Activated CD4-positive, alpha-beta T cell treated with anti-CD3 and anti-CD28 coated beads for 36 hours (primary cell): ENCODE measurements at regions not wholly inside any gene's neighbourhood (a gene's known extent, or its start where the extent isn't known, plus 50 kb on each side); places are given as distances from the start of the nearest gene placed in this dataset.

ENCODE experiments used
- ATAC-seq: fragments of 200-7000 bp; cut with Tn5 transposase; one replicate; pipeline ENCODE4 v1.10.0; 2021; ENCODE audit warnings: mild to moderate bottlenecking, moderate library complexity
- CTCF ChIA-PET: fragments of 350-600 bp; sonication (Branson Sonifier 250); formaldehyde crosslinking; loops from one replicate; lab custom pipeline; 2021; ENCODE audit warnings: antibody characterized with exemption; lab: Charles Lee
- POLR2A ChIA-PET: fragments of 350-600 bp; sonication (Branson Sonifier 250); formaldehyde crosslinking; loops from one replicate; lab custom pipeline; 2021; ENCODE audit warnings: antibody characterized with exemption, inconsistent platforms; lab: Charles Lee
- DNase-seq: peaks from one replicate; pipeline ENCODE4 v3.0.0-alpha.2; 2020
- H3K27ac Mint-ChIP-seq: one replicate; pipeline ENCODE4 v1.8.0; 2021; ENCODE audit warnings: mixed read lengths
- H3K27me3 Mint-ChIP-seq: one replicate; pipeline ENCODE4 v1.8.0; 2021; ENCODE audit warnings: mixed read lengths
- H3K36me3 Mint-ChIP-seq: one replicate; pipeline ENCODE4 v1.8.0; 2021; ENCODE audit warnings: low read depth, mixed read lengths
- H3K4me1 Mint-ChIP-seq: one replicate; pipeline ENCODE4 v1.8.0; 2021; ENCODE audit warnings: mixed read lengths
- H3K4me3 Mint-ChIP-seq: one replicate; pipeline ENCODE4 v1.8.0; 2021; ENCODE audit warnings: mild to moderate bottlenecking, moderate library complexity, mixed read lengths
- H3K9me3 Mint-ChIP-seq: one replicate; pipeline ENCODE4 v1.8.0; 2021; ENCODE audit warnings: low read depth, mixed read lengths
- intact Hi-C, 2 experiments: fragments of 100-400 bp; cut with DNase I in 1 of 2; cut with micrococcal nuclease in 1 of 2; formaldehyde crosslinking; loops; one replicate each; pipeline versions ENCODE4 v1.14.2 to v1.15.1; 2022 to 2024; cut with DNase I, micrococcal nuclease

DNA sequence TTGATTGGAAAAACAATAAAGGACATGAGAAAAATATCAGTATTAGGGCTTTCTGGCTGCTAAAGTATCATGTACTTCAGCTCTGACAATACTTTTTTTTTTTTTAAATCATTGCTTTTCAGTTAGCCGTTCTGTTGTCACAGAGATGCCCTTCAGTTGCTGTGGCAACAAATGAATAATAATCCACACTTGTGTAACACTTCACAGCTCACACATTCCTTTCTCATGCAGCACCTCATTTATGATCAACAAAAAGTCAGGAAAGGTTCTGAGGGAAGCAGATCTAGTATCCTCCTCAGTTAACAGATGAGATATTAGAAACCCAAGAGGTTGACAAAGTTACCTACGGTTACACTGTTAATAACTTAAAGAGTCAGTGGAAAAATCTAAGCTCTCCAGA lies 444.2 kb upstream of the SLIT2 start:
- ChIA-PET CTCF (no interaction called here), POLR2A (no interaction called here)
- intact Hi-C loops = no loop called here
- Mint-ChIP-seq H3K27me3 (no peaks in the 10 kb centered on the region), H3K27ac (no peak overlapping the region), H3K36me3 (no peaks in the 10 kb centered on the region), H3K4me3 (no peak overlapping the region), H3K9me3 (no peaks in the 10 kb centered on the region), H3K4me1 (no peaks in the 10 kb centered on the region)
- ATAC-seq (no peak), DNase-seq (no peak)

GRCh38 chr4:19806865-19807264 lies 444.8 kb upstream of the SLIT2 start:
- intact Hi-C loops = no loop called here
- Mint-ChIP-seq H3K4me1 (no peaks in the 10 kb centered on the region), H3K36me3 (no peaks in the 10 kb centered on the region), H3K9me3 (no peaks in the 10 kb centered on the region), H3K4me3 (no peak overlapping the region), H3K27me3 (no peaks in the 10 kb centered on the region), H3K27ac (no peak overlapping the region)
- ATAC-seq (no peak), DNase-seq (no peak)
- CTCF ChIA-PET = no interaction called here
- POLR2A ChIA-PET = no interaction called here

DNA sequence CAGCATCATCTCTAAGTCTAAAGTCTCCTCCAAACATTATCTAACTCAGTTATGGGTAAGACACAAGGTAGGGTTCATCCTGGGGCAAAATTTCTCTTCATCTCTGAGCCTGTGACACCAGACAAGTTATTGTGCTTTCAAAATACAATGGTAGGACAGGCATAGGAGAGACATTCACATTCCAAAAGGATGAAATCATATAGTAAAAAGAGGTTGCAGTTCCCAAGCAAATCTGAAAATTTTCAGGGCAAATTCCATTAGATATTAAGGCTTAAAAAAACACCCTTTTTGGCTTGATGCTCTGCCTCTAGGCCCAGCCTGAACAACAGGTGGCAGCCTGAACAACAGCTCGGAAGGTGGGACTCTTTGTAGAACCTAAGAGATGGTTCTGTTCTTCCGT lies 448.3 kb upstream of the SLIT2 start:
- CTCF ChIA-PET = no interaction called here

DNA sequence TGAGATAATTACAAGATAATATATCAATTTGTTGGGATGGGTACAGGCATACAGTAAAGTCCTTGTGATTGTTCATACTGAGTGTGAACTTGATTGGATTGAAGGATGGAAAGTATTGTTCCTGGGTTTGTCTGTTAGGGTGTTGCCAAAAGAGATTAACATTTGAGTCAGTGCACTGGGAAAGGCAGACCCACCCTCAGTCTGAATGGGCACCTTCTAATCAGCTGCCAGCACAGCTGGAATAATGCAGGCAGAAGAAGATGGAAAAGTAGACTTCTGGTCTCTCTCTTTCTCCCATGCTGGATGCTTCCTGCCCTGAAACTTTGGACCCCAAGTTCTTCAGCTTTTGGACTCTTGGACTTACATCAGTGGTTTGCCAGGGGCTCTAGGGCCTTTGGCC lies 457.9 kb upstream of the SLIT2 start:
- POLR2A ChIA-PET = no interaction called here
- Mint-ChIP-seq H3K4me3 (no peak overlapping the region), H3K36me3 (no peaks in the 10 kb centered on the region), H3K27me3 (no peaks in the 10 kb centered on the region), H3K9me3 (peaks cover 22% of the 10 kb centered on the region), H3K27ac (no peak overlapping the region), H3K4me1 (no peaks in the 10 kb centered on the region)
- intact Hi-C loops = no loop called here
- DNase-seq (no peak), ATAC-seq (no peak)
- CTCF ChIA-PET = no interaction called here

More for the DNA sequence above, 448.3 kb upstream of the SLIT2 start:
- no peak overlapping the region for H3K27ac Mint-ChIP-seq
- POLR2A ChIA-PET = no interaction called here
- no peaks in the 10 kb centered on the region for H3K36me3 Mint-ChIP-seq
- no peaks in the 10 kb centered on the region for H3K4me1 Mint-ChIP-seq
- no peaks in the 10 kb centered on the region for H3K9me3 Mint-ChIP-seq
- H3K27me3 Mint-ChIP-seq = no peaks in the 10 kb centered on the region
- intact Hi-C loops = no loop called here
- ATAC-seq (no peak), DNase-seq (no peak)
- no peak overlapping the region for H3K4me3 Mint-ChIP-seq

DNA sequence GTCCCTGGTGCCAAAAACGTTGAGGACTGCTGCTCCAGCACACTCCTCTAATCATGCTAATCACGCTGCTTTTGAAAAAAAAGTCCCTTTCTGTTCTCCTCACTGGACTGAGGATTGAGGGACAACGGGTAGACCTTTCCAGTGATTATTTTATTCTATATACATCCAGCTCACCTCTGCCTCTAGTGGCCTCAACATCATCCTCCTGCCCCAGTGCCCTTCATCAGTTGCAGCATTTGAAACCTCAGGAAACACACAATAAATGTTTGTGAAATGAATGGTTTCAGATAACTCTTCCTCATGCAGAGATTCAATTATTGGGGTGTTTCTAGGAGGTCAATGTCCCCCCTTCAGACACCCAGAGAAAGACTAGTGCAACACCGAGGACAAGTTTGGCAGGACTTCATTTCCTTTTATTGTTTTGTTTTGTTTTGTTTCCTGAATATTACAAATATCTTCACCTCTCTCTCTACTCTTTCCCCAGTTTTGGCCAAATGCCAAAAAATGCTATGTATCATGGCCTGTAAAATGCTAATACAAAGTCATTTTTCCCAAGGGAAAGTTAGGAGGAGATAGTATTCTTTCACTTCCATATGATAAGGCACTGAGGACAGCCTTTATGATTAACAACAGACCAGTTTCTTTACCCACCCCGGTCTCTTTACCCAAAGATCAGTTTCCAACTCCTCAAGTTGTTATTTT lies 460.1 kb upstream of the SLIT2 start:
- Mint-ChIP-seq H3K4me1 (no peaks in the 10 kb centered on the region), H3K4me3 (no peak overlapping the region), H3K9me3 (peaks cover 15% of the 10 kb centered on the region), H3K27me3 (no peaks in the 10 kb centered on the region), H3K27ac (no peak overlapping the region), H3K36me3 (no peaks in the 10 kb centered on the region)
- CTCF ChIA-PET = interaction anchor here (0.6 kb wide), 1 partner anchor 262 kb away, joined by 4 read pairs; no protein-coding TSS in a partner anchor
- intact Hi-C loops = no loop called here
- POLR2A ChIA-PET = no interaction called here
- DNase-seq = no peak
- no peak for ATAC-seq

DNA sequence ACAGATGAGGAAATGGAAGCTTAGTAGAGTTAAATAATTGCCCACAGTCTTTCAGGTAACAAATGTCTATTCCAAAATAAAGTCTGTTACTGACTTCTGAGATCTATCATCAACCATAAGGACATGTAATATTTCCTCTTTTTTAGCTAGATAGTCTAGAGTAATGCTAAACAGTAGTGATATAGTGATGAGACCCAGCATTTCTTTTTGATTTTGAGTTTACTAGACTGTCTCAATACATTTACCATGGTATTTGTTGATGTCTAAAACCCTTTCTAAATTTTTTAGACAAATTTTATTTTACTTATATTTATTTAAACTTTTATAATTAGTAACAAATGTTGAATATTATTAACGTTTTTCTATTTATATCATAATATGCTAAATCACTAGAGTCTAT lies 465.1 kb upstream of the SLIT2 start:
- ChIA-PET CTCF (no interaction called here), POLR2A (no interaction called here)
- H3K36me3 Mint-ChIP-seq = no peaks in the 10 kb centered on the region
- H3K27me3 Mint-ChIP-seq = no peaks in the 10 kb centered on the region
- H3K9me3 Mint-ChIP-seq = peaks cover 21% of the 10 kb centered on the region
- H3K4me1 Mint-ChIP-seq = no peaks in the 10 kb centered on the region
- H3K4me3 Mint-ChIP-seq = no peak overlapping the region
- intact Hi-C loops = no loop called here
- ATAC-seq = no peak
- DNase-seq = no peak
- H3K27ac Mint-ChIP-seq = no peak overlapping the region

GRCh38 chr4:19783667-19784223 lies 468.0 kb upstream of the SLIT2 start:
- intact Hi-C loops = no loop called here
- H3K27ac Mint-ChIP-seq = no peak overlapping the region
- H3K9me3 Mint-ChIP-seq = peaks cover 24% of the 10 kb centered on the region
- no peaks in the 10 kb centered on the region for H3K4me1 Mint-ChIP-seq
- ChIA-PET POLR2A (no interaction called here), CTCF (no interaction called here)
- ATAC-seq (no peak), DNase-seq (no peak)
- no peaks in the 10 kb centered on the region for H3K27me3 Mint-ChIP-seq
- H3K36me3 Mint-ChIP-seq = no peaks in the 10 kb centered on the region
- H3K4me3 Mint-ChIP-seq = no peak overlapping the region

DNA sequence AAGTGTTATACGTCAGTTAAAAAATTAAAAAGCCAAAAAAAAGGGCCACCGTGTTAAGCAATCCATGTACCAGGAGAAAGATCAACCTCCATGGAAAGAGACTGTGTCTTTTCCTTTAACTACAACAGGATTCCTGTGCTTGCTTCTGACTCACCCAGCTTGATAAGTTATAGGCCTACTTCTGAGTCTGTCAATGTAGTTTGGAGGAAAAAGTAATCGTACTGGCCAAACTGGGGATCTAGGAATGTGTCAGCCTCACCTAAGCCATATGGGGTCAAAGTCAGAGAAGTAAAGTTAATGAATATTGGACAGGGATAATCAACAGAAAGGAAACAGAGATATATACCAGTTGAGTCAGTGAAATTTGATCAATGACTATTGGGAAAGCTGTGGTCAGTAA lies 470.8 kb upstream of the SLIT2 start:
- H3K36me3 Mint-ChIP-seq = no peaks in the 10 kb centered on the region
- CTCF ChIA-PET = no interaction called here
- no peak overlapping the region for H3K4me3 Mint-ChIP-seq
- H3K4me1 Mint-ChIP-seq = no peaks in the 10 kb centered on the region
- no peak for ATAC-seq
- POLR2A ChIA-PET = no interaction called here
- H3K27ac Mint-ChIP-seq = no peak overlapping the region
- DNase-seq = no peak
- H3K27me3 Mint-ChIP-seq = no peaks in the 10 kb centered on the region
- intact Hi-C loops = no loop called here
- H3K9me3 Mint-ChIP-seq = peaks cover 25% of the 10 kb centered on the region

DNA sequence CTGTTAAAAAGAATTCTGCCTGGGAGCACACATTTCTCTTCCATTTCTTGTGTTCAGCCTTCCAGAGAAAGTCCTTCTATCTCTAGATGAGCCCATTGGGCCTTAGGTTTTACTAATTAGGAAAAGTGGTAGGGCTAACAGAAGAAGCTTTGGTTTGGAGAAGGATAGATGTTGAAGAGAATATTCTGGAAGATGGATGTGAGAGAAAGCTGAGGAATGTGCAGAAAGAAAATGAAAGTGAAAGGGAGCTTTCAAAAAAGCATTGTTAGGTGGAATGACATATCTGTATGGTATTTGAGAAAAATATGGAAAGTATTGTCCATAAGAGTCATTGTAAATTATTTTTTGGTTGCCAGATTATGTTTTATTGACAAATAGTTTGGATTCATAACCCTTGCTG lies 474.8 kb upstream of the SLIT2 start:
- H3K36me3 Mint-ChIP-seq = no peaks in the 10 kb centered on the region
- intact Hi-C loops = no loop called here
- H3K27ac Mint-ChIP-seq = no peak overlapping the region
- H3K4me1 Mint-ChIP-seq = no peaks in the 10 kb centered on the region
- DNase-seq (no peak), ATAC-seq (no peak)
- CTCF ChIA-PET = no interaction called here
- POLR2A ChIA-PET = no interaction called here
- H3K4me3 Mint-ChIP-seq = no peak overlapping the region
- H3K27me3 Mint-ChIP-seq = no peaks in the 10 kb centered on the region
- H3K9me3 Mint-ChIP-seq = peaks cover 12% of the 10 kb centered on the region

DNA sequence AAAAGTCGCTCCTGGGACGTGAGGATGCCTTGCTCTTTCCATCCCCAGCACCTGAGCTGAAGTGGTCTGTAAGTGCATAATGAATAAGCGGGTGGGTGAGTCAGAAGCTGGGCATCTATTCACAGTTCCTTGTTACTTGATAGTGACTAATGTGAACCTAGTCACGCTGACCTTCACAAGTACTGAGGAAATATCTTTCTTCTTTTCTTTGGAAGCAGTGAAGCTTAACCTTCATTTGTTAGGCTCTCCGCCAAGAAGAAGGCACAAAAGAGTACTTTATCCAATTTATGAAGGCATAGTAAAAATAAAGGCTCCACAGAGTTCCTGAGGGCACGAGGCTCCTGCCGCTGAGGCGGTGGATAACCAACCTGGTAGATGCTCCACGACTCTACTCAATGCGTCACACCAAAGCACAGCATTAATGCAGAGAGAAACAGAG lies 475.7 kb upstream of the SLIT2 start:
- Mint-ChIP-seq H3K9me3 (peaks cover 13% of the 10 kb centered on the region), H3K4me3 (no peak overlapping the region), H3K27ac (no peak overlapping the region), H3K36me3 (no peaks in the 10 kb centered on the region), H3K27me3 (no peaks in the 10 kb centered on the region), H3K4me1 (no peaks in the 10 kb centered on the region)
- DNase-seq (no peak), ATAC-seq (no peak)
- CTCF ChIA-PET = no interaction called here
- intact Hi-C loops = no loop called here
- POLR2A ChIA-PET = no interaction called here

- no peak for ATAC-seq
Measured at GRCh38 chr4:19774690-19775256, 476.9 kb upstream of the SLIT2 start.

DNA sequence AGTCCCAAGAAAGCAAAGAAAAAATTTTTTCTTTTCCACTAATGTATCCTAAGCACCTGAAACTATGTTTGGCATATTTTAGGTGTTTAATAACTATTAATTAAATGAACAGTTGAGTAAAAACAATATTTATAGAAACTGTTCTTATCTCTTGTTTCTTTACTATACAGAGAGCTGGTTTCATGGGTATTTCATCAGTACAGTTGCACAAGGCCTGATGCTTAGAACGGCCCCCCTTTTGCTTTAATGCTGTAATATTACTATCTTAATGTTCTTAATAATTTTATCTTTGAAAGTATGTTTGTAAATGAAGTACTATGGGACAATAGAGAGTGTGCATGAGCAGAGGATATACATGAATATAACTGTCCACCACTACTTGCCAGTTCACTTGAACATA lies 479.1 kb upstream of the SLIT2 start:
- Mint-ChIP-seq H3K4me1 (no peaks in the 10 kb centered on the region), H3K4me3 (no peak overlapping the region), H3K9me3 (peaks cover 10% of the 10 kb centered on the region), H3K27me3 (no peaks in the 10 kb centered on the region), H3K36me3 (no peaks in the 10 kb centered on the region), H3K27ac (no peak overlapping the region)
- ChIA-PET POLR2A (interaction anchor here (0.6 kb wide), 1 partner anchor 26 kb away, joined by 5 read pairs; no protein-coding TSS in a partner anchor), CTCF (no interaction called here)
- DNase-seq (no peak), ATAC-seq (no peak)
- intact Hi-C loops = no loop called here

More at GRCh38 chr4:19774690-19775256, 476.9 kb upstream of the SLIT2 start:
- intact Hi-C loops = no loop called here
- POLR2A ChIA-PET = no interaction called here
- no peak for DNase-seq
- H3K4me1 Mint-ChIP-seq = no peaks in the 10 kb centered on the region
- CTCF ChIA-PET = no interaction called here
- no peak overlapping the region for H3K27ac Mint-ChIP-seq
- peaks cover 10% of the 10 kb centered on the region for H3K9me3 Mint-ChIP-seq
- H3K4me3 Mint-ChIP-seq = no peak overlapping the region
- no peaks in the 10 kb centered on the region for H3K36me3 Mint-ChIP-seq
- no peaks in the 10 kb centered on the region for H3K27me3 Mint-ChIP-seq
